ENCODE measurements at regions not wholly inside any gene's neighbourhood (a gene's known extent, or its start where the extent isn't known, plus 50 kb on each side); places are given as distances from the start of the nearest gene placed in this dataset.

- no peak for TF ChIP-seq CTCF (IDR thresholded peaks at IDR 0.05)
- no peak for TF ChIP-seq POLR2A (IDR thresholded peaks at IDR 0.05)
Measured at GRCh38 chr6:165059032-165059431, 250.4 kb downstream of the C6orf118 start.
